HEK293T (cell line): ENCODE measurements at regions not wholly inside any gene's neighbourhood (a gene's known extent, or its start where the extent isn't known, plus 50 kb on each side); places are given as distances from the start of the nearest gene placed in this dataset.

Source experiments
- BHLHE40 ChIP-seq: fragments of 450-650 bp; IDR thresholded peaks from 2 replicates; pipeline ENCODE4 v1.6.1; 2016; ENCODE audit warnings: mild to moderate bottlenecking, moderate library complexity, borderline replicate concordance
- CTBP1 ChIP-seq: fragments of 450-650 bp; IDR thresholded peaks from 2 replicates; pipeline ENCODE4 v1.6.1; 2016; ENCODE audit warnings: borderline replicate concordance
- ELF4 ChIP-seq: fragments of 450-650 bp; IDR thresholded peaks from 2 replicates; pipeline ENCODE4 v1.6.1; 2017; ENCODE audit warnings: antibody characterized with exemption
- FOXA1 ChIP-seq: fragments of 450-650 bp; IDR thresholded peaks from 2 replicates; pipeline ENCODE4 v1.6.1; 2016; ENCODE audit warnings: mild to moderate bottlenecking
- FOXK2 ChIP-seq: fragments of 450-650 bp; IDR thresholded peaks from 2 replicates; pipeline ENCODE4 v1.6.1; 2016; ENCODE audit warnings: mild to moderate bottlenecking
- L3MBTL2 ChIP-seq: fragments of 450-650 bp; conservative IDR thresholded peaks from 2 replicates; pipeline ENCODE4 v1.6.1; 2016; ENCODE audit warnings: mild to moderate bottlenecking
- NFRKB ChIP-seq: fragments of 450-650 bp; IDR thresholded peaks from 2 replicates; pipeline ENCODE4 v1.6.1; 2016; ENCODE audit warnings: mild to moderate bottlenecking, moderate library complexity
- PKNOX1 ChIP-seq: fragments of 450-650 bp; IDR thresholded peaks from 2 replicates; pipeline ENCODE4 v1.6.1; 2016
- SP1 ChIP-seq: fragments of 450-650 bp; IDR thresholded peaks from 2 replicates; pipeline ENCODE4 v1.6.1; 2017
- TARDBP ChIP-seq: fragments of 450-650 bp; IDR thresholded peaks from 2 replicates; pipeline ENCODE4 v1.6.1; 2016
- ZNF384 ChIP-seq: fragments of 450-650 bp; IDR thresholded peaks from 2 replicates; pipeline ENCODE4 v1.6.1; 2016

DNA sequence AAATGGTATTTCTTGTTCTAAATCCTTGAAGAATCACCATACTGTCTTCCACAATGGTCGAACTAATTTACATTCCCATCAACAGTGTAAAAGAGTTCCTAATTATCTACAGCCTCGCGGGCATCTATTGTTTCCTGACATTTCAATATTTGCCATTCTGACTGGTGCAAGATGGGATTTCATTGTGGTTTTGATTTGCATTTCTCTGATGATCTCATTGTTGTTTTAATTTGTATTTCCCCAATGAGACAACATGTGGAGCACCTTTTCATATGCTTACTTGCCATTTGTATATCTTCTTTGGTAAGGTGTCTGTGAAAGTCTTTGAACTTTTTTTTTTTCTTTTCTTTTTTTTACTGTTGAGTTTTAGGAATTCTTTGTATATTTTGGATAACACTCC is 473.6 kb downstream of the KCTD16 start:
- TF ChIP-seq FOXK2 (no peak), ELF4 (no peak), BHLHE40 (no peak), TARDBP (no peak), SP1 (no peak), ZNF384 (no peak), NFRKB (no peak), L3MBTL2 (no peak), CTBP1 (no peak), FOXA1 (no peak), PKNOX1 (no peak)
